Upper lobe of left lung (tissue), 6 donors: ENCODE measurements at regions not wholly inside any gene's neighbourhood (a gene's known extent, or its start where the extent isn't known, plus 50 kb on each side); places are given as distances from the start of the nearest gene placed in this dataset.

Experiments
- ATAC-seq, 2 donors: fragments of 200-7000 bp; cut with Tn5 transposase; one replicate each; pipeline ENCODE4 v1.9.1; 2022; ENCODE audit warnings: mild to moderate bottlenecking in 2 of 2, moderate library complexity in 2 of 2; ENCODE audit not compliant: low FRiP score in 2 of 2
- DNase-seq, 2 donors: peaks; one replicate each; pipeline ENCODE4 v3.0.0-alpha.2; 2019 to 2020
- H3K27ac ChIP-seq, 4 donors: fragments of 200-600 bp; sonication (generic); one replicate each; pipeline ENCODE4 v1.5.1; 2016 to 2019
- H3K27me3 ChIP-seq, 4 donors: fragments of 200-600 bp; sonication (generic); one replicate each; pipeline ENCODE4 v1.5.1; 2017 to 2019
- H3K36me3 ChIP-seq, 4 donors: fragments of 200-600 bp; sonication (generic); one replicate each; pipeline ENCODE4 v1.5.1; 2016 to 2019
- H3K4me1 ChIP-seq, 4 donors: fragments of 200-600 bp; sonication (generic); one replicate each; pipeline ENCODE4 v1.5.1; 2018 to 2019
- H3K4me3 ChIP-seq, 4 donors: fragments of 200-600 bp; sonication (generic); one replicate each; pipeline ENCODE4 v1.5.1; 2017 to 2019; ENCODE audit warnings: mild to moderate bottlenecking in 2 of 4, moderate library complexity in 1 of 4
- H3K9me3 ChIP-seq, 4 donors: fragments of 200-600 bp; sonication (generic); one replicate each; pipeline ENCODE4 v1.5.1; 2018 to 2019
- CTCF ChIP-seq, 6 experiments: fragments of 450-650 bp in 4 of 6; fragments of 200-600 bp in 2 of 6; sonication (generic) in 2 of 6; IDR thresholded peaks; one replicate each; pipeline ENCODE4 v1.5.1; 2016 to 2019; ENCODE audit warnings: antibody characterized with exemption in 6 of 6
- EP300 ChIP-seq, 4 donors: sonication (generic); formaldehyde crosslinking; IDR thresholded peaks; one replicate each; pipeline ENCODE4 v1.5.1; 2017; ENCODE audit warnings: antibody characterized with exemption in 4 of 4, control low read depth in 2 of 4
- POLR2A ChIP-seq, 4 donors: fragments of 450-650 bp; IDR thresholded peaks; one replicate each; pipeline ENCODE4 v1.5.1; 2016 to 2017; ENCODE audit warnings: antibody characterized with exemption in 4 of 4, mild to moderate bottlenecking in 2 of 4
- POLR2AphosphoS5 ChIP-seq, 2 donors: sonication (generic); formaldehyde crosslinking; IDR thresholded peaks; one replicate each; pipeline ENCODE4 v1.5.1; 2017; ENCODE audit warnings: antibody characterized with exemption in 2 of 2
- WGBS, 2 donors: methylation state at CpG; one replicate each; pipeline ENCODE4 v1.1.5; 2017 to 2018; 5-methylcytosine and 5-hydroxymethylcytosine counted together
- donor health status: DM: no; HTN: no; CAD: no; lungs with moderate emphysema.
- donor health status: DM: no; HTN: yes; CAD: no; lungs with severe emphysema.

DNA sequence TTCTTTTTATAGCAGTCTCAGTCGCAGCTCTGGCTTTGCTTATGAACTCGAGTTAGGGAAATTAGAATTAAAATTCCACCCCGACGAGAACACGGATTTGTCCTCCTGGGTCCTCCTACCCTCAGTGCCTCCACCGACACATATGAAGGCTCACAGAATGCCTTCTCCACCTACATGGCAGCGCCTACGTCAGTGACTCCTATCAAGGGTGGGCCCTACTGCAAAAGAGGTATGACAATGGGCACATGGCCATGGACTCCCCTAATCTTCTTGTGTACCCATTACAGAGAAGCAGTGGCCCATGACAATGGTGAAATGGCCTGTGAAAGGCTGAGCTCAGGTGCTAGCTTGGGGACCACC is 173.0 kb upstream of the TLE3 start:
- Histone ChIP-seq H3K4me1 (peaks cover 38 to 55% (median 41%) of the 10 kb centered on the region in 4 donors), H3K4me3 (no peak overlapping the region), H3K36me3 (no peaks in the 10 kb centered on the region), H3K27me3 (no peaks in the 10 kb centered on the region), H3K9me3 (no peaks in the 10 kb centered on the region), H3K27ac (peak overlapping the region; percentile 38 to 76 (median 48))
- 59 to 65% methylated on average over 8 of the region's 8 CpGs for WGBS, 2 donors
- TF ChIP-seq POLR2A (IDR thresholded peaks at IDR 0.05) (peak in 1 of 4 donors; percentile 7), POLR2AphosphoS5 (IDR thresholded peaks at IDR 0.05) (no peak), CTCF (IDR thresholded peaks at IDR 0.05) (no peak)
- ATAC-seq (no peak), DNase-seq (no peak)

- ATAC-seq, result no peak
- peak in 1 of 2 donors; percentile 51 for DNase-seq
These were observed 172.5 kb upstream of the TLE3 start for GRCh38 chr15:70269991-70270751.

GRCh38 chr15:70269311-70269911 is 171.7 kb upstream of the TLE3 start:
- H3K4me3 ChIP-seq, result no peak overlapping the region
- DNase-seq (no peak), ATAC-seq (no peak)
- peak overlapping the region in 1 of 4 donors; percentile 32 for H3K27ac ChIP-seq
- no peaks in the 10 kb centered on the region for H3K36me3 ChIP-seq
- H3K27me3 ChIP-seq, result no peaks in the 10 kb centered on the region
- H3K4me1 ChIP-seq, result peaks cover 38 to 60% (median 47%) of the 10 kb centered on the region in 4 donors
- no peak for TF ChIP-seq POLR2A (IDR thresholded peaks at IDR 0.05)
- no peak for TF ChIP-seq CTCF (IDR thresholded peaks at IDR 0.05)
- no peak for TF ChIP-seq POLR2AphosphoS5 (IDR thresholded peaks at IDR 0.05)
- no peak for TF ChIP-seq EP300 (IDR thresholded peaks at IDR 0.05)
- 83 to 90% methylated on average over 9 of the region's 9 CpGs for WGBS, 2 donors
- H3K9me3 ChIP-seq, result no peaks in the 10 kb centered on the region

More at GRCh38 chr15:70269991-70270751, 172.5 kb upstream of the TLE3 start:
- Histone ChIP-seq H3K4me1 (peaks cover 38 to 52% (median 43%) of the 10 kb centered on the region in 4 donors), H3K27ac (peak overlapping the region; percentile 47 to 76 (median 55)), H3K9me3 (no peaks in the 10 kb centered on the region), H3K4me3 (no peak overlapping the region), H3K27me3 (no peaks in the 10 kb centered on the region), H3K36me3 (no peaks in the 10 kb centered on the region)
- WGBS, 2 donors, result 48 to 59% methylated on average over 6 to 10 of the region's 10 CpGs
- TF ChIP-seq EP300 (IDR thresholded peaks at IDR 0.05) (peak in 1 of 4 donors; percentile 16), POLR2A (IDR thresholded peaks at IDR 0.05) (peak in 1 of 4 donors; percentile 29), CTCF (IDR thresholded peaks at IDR 0.05) (no peak), POLR2AphosphoS5 (IDR thresholded peaks at IDR 0.05) (peak; percentile 17 to 28)

DNA sequence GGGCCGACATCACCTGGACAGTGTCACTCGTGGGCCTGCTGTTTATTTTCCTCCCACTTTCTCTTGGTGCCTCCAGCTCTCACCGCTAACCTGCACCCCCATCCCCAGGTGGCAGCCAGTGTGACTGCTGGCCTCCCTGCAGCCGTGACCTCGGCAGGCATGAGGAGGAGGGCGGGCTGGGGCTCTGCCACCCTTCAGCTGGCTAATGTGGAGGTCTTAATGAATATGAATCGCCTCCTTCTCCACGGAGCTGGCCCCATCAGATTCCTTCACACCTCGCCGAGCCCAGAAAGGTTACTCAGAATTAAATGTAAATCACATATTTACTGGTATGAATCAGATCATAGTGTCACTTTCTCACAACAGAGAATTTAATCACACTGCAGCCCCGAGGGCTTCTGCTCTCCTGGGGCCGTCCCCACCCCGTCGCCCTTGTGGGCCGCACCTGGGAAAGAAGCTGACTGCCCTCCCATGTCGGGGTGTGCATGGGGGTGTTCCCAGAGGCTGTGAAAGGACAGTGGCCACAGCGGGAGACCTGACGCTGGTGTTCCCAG is 171.1 kb upstream of the TLE3 start:
- DNase-seq (peak in 1 of 2 donors; percentile 56), ATAC-seq (no peak)
- no peaks in the 10 kb centered on the region for H3K36me3 ChIP-seq
- WGBS, 2 donors, result 82 to 88% methylated on average over 18 of the region's 18 CpGs
- H3K27ac ChIP-seq, result no peak overlapping the region
- H3K27me3 ChIP-seq, result no peaks in the 10 kb centered on the region
- TF ChIP-seq CTCF (IDR thresholded peaks at IDR 0.05) (no peak), POLR2A (IDR thresholded peaks at IDR 0.05) (no peak), POLR2AphosphoS5 (IDR thresholded peaks at IDR 0.05) (no peak), EP300 (IDR thresholded peaks at IDR 0.05) (no peak)
- no peak overlapping the region for H3K4me3 ChIP-seq
- no peaks in the 10 kb centered on the region for H3K9me3 ChIP-seq
- peaks cover 38 to 63% (median 50%) of the 10 kb centered on the region in 4 donors for H3K4me1 ChIP-seq
